ENCODE measurements at regions not wholly inside any gene's neighbourhood (a gene's known extent, or its start where the extent isn't known, plus 50 kb on each side); places are given as distances from the start of the nearest gene placed in this dataset.
"Not testable (repeated sequence)": the region's sequence is repeated elsewhere in the genome, so short reads cannot be mapped to it uniquely, and the experiment has no call there.

GRCh38 chr4:188287169-188287894 lies 148.1 kb downstream of the TRIML1 start:
- no peak for DNase-seq

- DNase-seq, result no peak
These were observed 150.4 kb downstream of the TRIML1 start for GRCh38 chr4:188289531-188290125.

GRCh38 chr4:188295899-188296298 lies 156.7 kb downstream of the TRIML1 start:
- no peak for DNase-seq

- no peak for DNase-seq
These were observed 157.1 kb downstream of the TRIML1 start for GRCh38 chr4:188296331-188296730.

- DNase-seq, result no peak
These were observed 158.6 kb downstream of the TRIML1 start for GRCh38 chr4:188297873-188298272.

- no peak for DNase-seq
These were observed 159.9 kb downstream of the TRIML1 start for GRCh38 chr4:188299161-188299560.

GRCh38 chr4:188300385-188300784 lies 161.1 kb downstream of the TRIML1 start:
- no peak for DNase-seq

GRCh38 chr4:188305690-188306089 lies 166.4 kb downstream of the TRIML1 start:
- no peak for DNase-seq

- no peak for DNase-seq
These were observed 168.3 kb downstream of the TRIML1 start for GRCh38 chr4:188307591-188307990.

- no peak for DNase-seq
These were observed 168.9 kb downstream of the TRIML1 start for GRCh38 chr4:188308142-188308541.

GRCh38 chr4:188316391-188316790 lies 177.2 kb downstream of the TRIML1 start:
- DNase-seq, result no peak

GRCh38 chr4:188328966-188329365 lies 189.7 kb downstream of the TRIML1 start:
- DNase-seq, result no peak

GRCh38 chr4:188329521-188329920 lies 190.3 kb downstream of the TRIML1 start:
- DNase-seq, result no peak

- no peak for DNase-seq
These were observed 193.0 kb downstream of the TRIML1 start for GRCh38 chr4:188332265-188332664.

GRCh38 chr4:188336891-188337290 lies 197.7 kb downstream of the TRIML1 start:
- no peak for DNase-seq

GRCh38 chr4:188341428-188341827 lies 202.2 kb downstream of the TRIML1 start:
- DNase-seq, result no peak

GRCh38 chr4:188346171-188346809 lies 207.0 kb downstream of the TRIML1 start:
- DNase-seq, result no peak

- DNase-seq, result no peak
These were observed 208.1 kb downstream of the TRIML1 start for GRCh38 chr4:188347339-188347738.

GRCh38 chr4:188349569-188349968 lies 210.3 kb downstream of the TRIML1 start:
- DNase-seq, result not testable (repeated sequence)

GRCh38 chr4:188363196-188363595 lies 224.0 kb downstream of the TRIML1 start:
- DNase-seq, result no peak

- no peak for DNase-seq
These were observed 231.5 kb downstream of the TRIML1 start for GRCh38 chr4:188370777-188371176.

GRCh38 chr4:188372058-188372457 lies 232.8 kb downstream of the TRIML1 start:
- no peak for DNase-seq

- no peak for DNase-seq
These were observed 233.6 kb downstream of the TRIML1 start for GRCh38 chr4:188372829-188373228.

- no peak for DNase-seq
These were observed 235.6 kb downstream of the TRIML1 start for GRCh38 chr4:188374871-188375270.

All from effector CD8-positive, alpha-beta T cell (primary cell).